WTC11 (cell line): ENCODE measurements at regions not wholly inside any gene's neighbourhood (a gene's known extent, or its start where the extent isn't known, plus 50 kb on each side); places are given as distances from the start of the nearest gene placed in this dataset.

Experiments
- ATAC-seq: fragments of 200-7000 bp; cut with Tn5 transposase; 2 replicates; pipeline ENCODE4 v1.10.0; 2021; ENCODE audit warnings: mild to moderate bottlenecking, moderate library complexity
- CTCF ChIA-PET: fragments of 300-600 bp; sonication (Branson Sonifier 250); formaldehyde crosslinking; loops from one replicate; lab custom pipeline; 2021; ENCODE audit warnings: antibody characterized with exemption; lab: Charles Lee
- POLR2A ChIA-PET: fragments of 350-600 bp; sonication (Branson Sonifier 250); formaldehyde crosslinking; loops from one replicate; lab custom pipeline; 2021; ENCODE audit warnings: antibody characterized with exemption; lab: Charles Lee
- DNase-seq: peaks from one replicate; pipeline ENCODE4 v3.0.0; 2021; ENCODE audit warnings: low spot score
- H3K27ac Mint-ChIP-seq: 2 replicates; pipeline ENCODE4 v1.8.0; 2021; ENCODE audit warnings: mixed read lengths
- H3K27me3 Mint-ChIP-seq: 2 replicates; pipeline ENCODE4 v1.8.0; 2021; ENCODE audit warnings: low read depth, mild to moderate bottlenecking, moderate library complexity, mixed read lengths
- H3K36me3 Mint-ChIP-seq: 2 replicates; pipeline ENCODE4 v1.8.0; 2021; ENCODE audit warnings: mixed read lengths
- H3K4me1 Mint-ChIP-seq: 2 replicates; pipeline ENCODE4 v1.8.0; 2022; ENCODE audit warnings: mixed read lengths
- H3K4me3 Mint-ChIP-seq: 2 replicates; pipeline ENCODE4 v1.8.0; 2021; ENCODE audit warnings: mild to moderate bottlenecking, moderate library complexity, mixed read lengths
- H3K9me3 Mint-ChIP-seq: 2 replicates; pipeline ENCODE4 v1.8.0; 2021; ENCODE audit warnings: mixed read lengths
- CTCF ChIP-seq: fragments of 200-600 bp; IDR thresholded peaks from 2 replicates; pipeline ENCODE4 v1.8.0; 2022; ENCODE audit warnings: antibody characterized with exemption
- E2F1 ChIP-seq: sonication (generic); formaldehyde crosslinking; IDR thresholded peaks from 2 replicates; pipeline ENCODE4 v1.8.0; 2022; ENCODE audit warnings: mild to moderate bottlenecking, missing genetic modification reagents
- EMX1 ChIP-seq: fragments of 250-450 bp; sonication (Bioruptor Pico); IDR thresholded peaks from 2 replicates; pipeline ENCODE4 v1.8.0; 2021; ENCODE audit warnings: mild to moderate bottlenecking
- ETV6 ChIP-seq: sonication (generic); formaldehyde crosslinking; IDR thresholded peaks from 2 replicates; pipeline ENCODE4 v1.8.1; 2022; ENCODE audit warnings: mild to moderate bottlenecking, missing genetic modification reagents
- FOXJ3 ChIP-seq: sonication (generic); formaldehyde crosslinking; IDR thresholded peaks from 2 replicates; pipeline ENCODE4 v1.9.0; 2021; ENCODE audit warnings: missing genetic modification reagents, mild to moderate bottlenecking, borderline replicate concordance
- HMGXB4 ChIP-seq: sonication (generic); formaldehyde crosslinking; IDR thresholded peaks from 2 replicates; pipeline ENCODE4 v1.8.1; 2023; ENCODE audit warnings: mild to moderate bottlenecking, moderate library complexity, missing genetic modification reagents
- JAZF1 ChIP-seq: fragments of 250-450 bp; sonication (Bioruptor Pico); IDR thresholded peaks from 2 replicates; pipeline ENCODE4 v1.9.0; 2021; ENCODE audit warnings: moderate library complexity, mild to moderate bottlenecking, inconsistent platforms
- MAX ChIP-seq: sonication (generic); formaldehyde crosslinking; IDR thresholded peaks from 2 replicates; pipeline ENCODE4 v1.8.0; 2022; ENCODE audit warnings: mild to moderate bottlenecking, missing genetic modification reagents
- MYBL2 ChIP-seq: sonication (generic); formaldehyde crosslinking; IDR thresholded peaks from 2 replicates; pipeline ENCODE4 v1.8.1; 2023; ENCODE audit warnings: mild to moderate bottlenecking, moderate library complexity, missing genetic modification reagents
- SMAD4 ChIP-seq: sonication (generic); formaldehyde crosslinking; IDR thresholded peaks from 2 replicates; pipeline ENCODE4 v1.8.0; 2022; ENCODE audit warnings: mild to moderate bottlenecking, missing genetic modification reagents
- ZNF232 ChIP-seq: sonication (generic); formaldehyde crosslinking; IDR thresholded peaks from 2 replicates; pipeline ENCODE4 v1.8.0; 2022; ENCODE audit warnings: mild to moderate bottlenecking, missing genetic modification reagents
- ZNF281 ChIP-seq: sonication (generic); formaldehyde crosslinking; IDR thresholded peaks from 2 replicates; pipeline ENCODE4 v1.8.0; 2023; ENCODE audit warnings: mild to moderate bottlenecking, missing genetic modification reagents
- ZNF671 ChIP-seq: fragments of 250-450 bp; sonication (Bioruptor Pico); IDR thresholded peaks from 2 replicates; pipeline ENCODE4 v1.8.0; 2021; ENCODE audit warnings: mild to moderate bottlenecking
- TF ChIP-seq, protein P1 (sequence below): sonication (generic); formaldehyde crosslinking; IDR thresholded peaks from 2 replicates; pipeline ENCODE4 v1.8.0; 2023; ENCODE audit warnings: missing genetic modification reagents
- TF ChIP-seq, protein P2 (sequence below): fragments of 250-450 bp; sonication (Bioruptor Pico); IDR thresholded peaks from 2 replicates; pipeline ENCODE4 v1.9.0; 2021; ENCODE audit warnings: moderate library complexity, mild to moderate bottlenecking, inconsistent platforms, borderline replicate concordance
- TF ChIP-seq, protein P3 (sequence below): fragments of 250-450 bp; sonication (Bioruptor Pico); IDR thresholded peaks from 2 replicates; pipeline ENCODE4 v2.1.2; 2022; ENCODE audit warnings: mild to moderate bottlenecking, moderate library complexity
- TF ChIP-seq, protein P4 (sequence below): sonication (generic); formaldehyde crosslinking; IDR thresholded peaks from 2 replicates; pipeline ENCODE4 v1.8.1; 2022; ENCODE audit warnings: mild to moderate bottlenecking, missing genetic modification reagents, moderate library complexity, borderline replicate concordance

GRCh38 chr7:42359946-42360345 is 122.9 kb upstream of the GLI3 start:
- Mint-ChIP-seq H3K9me3 (peaks cover 30% of the 10 kb centered on the region), H3K27me3 (no peaks in the 10 kb centered on the region), H3K4me1 (no peaks in the 10 kb centered on the region)
- ChIA-PET POLR2A (interaction anchor here (0.7 kb wide), 1 partner anchor 15 kb away, joined by 3 read pairs; no protein-coding TSS in a partner anchor), CTCF (interaction anchor here (1.0 kb wide), 1 partner anchor 22 kb away, joined by 3 read pairs; no protein-coding TSS in a partner anchor)
- TF ChIP-seq JAZF1 (CRISPR knock-in tag) (no peak), SMAD4 (CRISPR knock-in tag) (no peak)
- TF ChIP-seq, all 79 proteins: peak for 0
- Mint-ChIP-seq H3K27ac (no peak overlapping the region), H3K36me3 (peaks cover 5% of the 10 kb centered on the region), H3K4me3 (no peak overlapping the region)
- no peak for DNase-seq
- no peak for ATAC-seq

- Mint-ChIP-seq H3K27ac (no peak overlapping the region), H3K36me3 (no peaks in the 10 kb centered on the region), H3K9me3 (peaks cover 3% of the 10 kb centered on the region; the same call in 1 of the 2 replicates)
- CTCF ChIA-PET, result no interaction called here
- no peak for DNase-seq
- TF ChIP-seq, protein P1, sequence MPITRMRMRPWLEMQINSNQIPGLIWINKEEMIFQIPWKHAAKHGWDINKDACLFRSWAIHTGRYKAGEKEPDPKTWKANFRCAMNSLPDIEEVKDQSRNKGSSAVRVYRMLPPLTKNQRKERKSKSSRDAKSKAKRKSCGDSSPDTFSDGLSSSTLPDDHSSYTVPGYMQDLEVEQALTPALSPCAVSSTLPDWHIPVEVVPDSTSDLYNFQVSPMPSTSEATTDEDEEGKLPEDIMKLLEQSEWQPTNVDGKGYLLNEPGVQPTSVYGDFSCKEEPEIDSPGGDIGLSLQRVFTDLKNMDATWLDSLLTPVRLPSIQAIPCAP (CRISPR knock-in tag), result no peak
- TF ChIP-seq HMGXB4 (CRISPR knock-in tag) (no peak), E2F1 (CRISPR knock-in tag) (no peak), EMX1 (CRISPR knock-in tag) (no peak), ETV6 (CRISPR knock-in tag) (no peak), FOXJ3 (CRISPR knock-in tag) (no peak)
- TF ChIP-seq, protein P2, sequence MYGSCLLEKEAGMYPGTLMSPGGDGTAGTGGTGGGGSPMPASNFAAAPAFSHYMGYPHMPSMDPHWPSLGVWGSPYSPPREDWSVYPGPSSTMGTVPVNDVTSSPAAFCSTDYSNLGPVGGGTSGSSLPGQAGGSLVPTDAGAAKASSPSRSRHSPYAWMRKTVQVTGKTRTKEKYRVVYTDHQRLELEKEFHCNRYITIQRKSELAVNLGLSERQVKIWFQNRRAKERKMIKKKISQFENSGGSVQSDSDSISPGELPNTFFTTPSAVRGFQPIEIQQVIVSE (CRISPR knock-in tag), result no peak
- TF ChIP-seq, all 79 proteins: peak for 0
- no peak for ATAC-seq
- no peak overlapping the region for H3K4me3 Mint-ChIP-seq
- POLR2A ChIA-PET, result no interaction called here
- no peaks in the 10 kb centered on the region for H3K27me3 Mint-ChIP-seq
- peaks cover 15% of the 10 kb centered on the region for H3K4me1 Mint-ChIP-seq
Observed at GRCh38 chr7:42351316-42351935, 114.4 kb upstream of the GLI3 start.

GRCh38 chr7:42350801-42351200 is 113.8 kb upstream of the GLI3 start:
- peaks cover under 1% of the 10 kb centered on the region; the same call in 1 of the 2 replicates for H3K9me3 Mint-ChIP-seq
- no peak overlapping the region for H3K4me3 Mint-ChIP-seq
- TF ChIP-seq MAX (CRISPR knock-in tag) (no peak), CTCF (no peak), E2F1 (CRISPR knock-in tag) (no peak), FOXJ3 (CRISPR knock-in tag) (no peak), MYBL2 (no peak), SMAD4 (CRISPR knock-in tag) (no peak), ZNF232 (no peak), ZNF671 (CRISPR knock-in tag) (no peak), ZNF281 (CRISPR knock-in tag) (no peak)
- TF ChIP-seq, protein P3, sequence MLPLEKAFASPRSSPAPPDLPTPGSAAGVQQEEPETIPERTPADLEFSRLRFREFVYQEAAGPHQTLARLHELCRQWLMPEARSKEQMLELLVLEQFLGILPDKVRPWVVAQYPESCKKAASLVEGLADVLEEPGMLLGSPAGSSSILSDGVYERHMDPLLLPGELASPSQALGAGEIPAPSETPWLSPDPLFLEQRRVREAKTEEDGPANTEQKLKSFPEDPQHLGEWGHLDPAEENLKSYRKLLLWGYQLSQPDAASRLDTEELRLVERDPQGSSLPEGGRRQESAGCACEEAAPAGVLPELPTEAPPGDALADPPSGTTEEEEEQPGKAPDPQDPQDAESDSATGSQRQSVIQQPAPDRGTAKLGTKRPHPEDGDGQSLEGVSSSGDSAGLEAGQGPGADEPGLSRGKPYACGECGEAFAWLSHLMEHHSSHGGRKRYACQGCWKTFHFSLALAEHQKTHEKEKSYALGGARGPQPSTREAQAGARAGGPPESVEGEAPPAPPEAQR (CRISPR knock-in tag), result no peak
- TF ChIP-seq, protein P4, sequence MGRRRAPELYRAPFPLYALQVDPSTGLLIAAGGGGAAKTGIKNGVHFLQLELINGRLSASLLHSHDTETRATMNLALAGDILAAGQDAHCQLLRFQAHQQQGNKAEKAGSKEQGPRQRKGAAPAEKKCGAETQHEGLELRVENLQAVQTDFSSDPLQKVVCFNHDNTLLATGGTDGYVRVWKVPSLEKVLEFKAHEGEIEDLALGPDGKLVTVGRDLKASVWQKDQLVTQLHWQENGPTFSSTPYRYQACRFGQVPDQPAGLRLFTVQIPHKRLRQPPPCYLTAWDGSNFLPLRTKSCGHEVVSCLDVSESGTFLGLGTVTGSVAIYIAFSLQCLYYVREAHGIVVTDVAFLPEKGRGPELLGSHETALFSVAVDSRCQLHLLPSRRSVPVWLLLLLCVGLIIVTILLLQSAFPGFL (CRISPR knock-in tag), result no peak
- TF ChIP-seq, all 79 proteins: peak for 0
- no peak for DNase-seq
- H3K27me3 Mint-ChIP-seq, result no peaks in the 10 kb centered on the region
- H3K36me3 Mint-ChIP-seq, result no peaks in the 10 kb centered on the region
- no peak for ATAC-seq
- CTCF ChIA-PET, result no interaction called here
- no peak overlapping the region for H3K27ac Mint-ChIP-seq
- peaks cover 20% of the 10 kb centered on the region for H3K4me1 Mint-ChIP-seq
- POLR2A ChIA-PET, result no interaction called here
